Stimulated activated CD4-positive, alpha-beta T cell treated with anti-CD3 and anti-CD28 coated beads, Interleukin-12 subunit alpha, Interleukin-12 subunit beta, amount 100 ng/mL, for 24 hours (primary cell): ENCODE measurements at regions not wholly inside any gene's neighbourhood (a gene's known extent, or its start where the extent isn't known, plus 50 kb on each side); places are given as distances from the start of the nearest gene placed in this dataset.

ENCODE experiments used
- DNase-seq, 2 experiments: peaks; one replicate each; pipeline ENCODE4 v3.0.0-alpha.2; 2020; ENCODE audit warnings: low read depth in 2 of 2

DNA sequence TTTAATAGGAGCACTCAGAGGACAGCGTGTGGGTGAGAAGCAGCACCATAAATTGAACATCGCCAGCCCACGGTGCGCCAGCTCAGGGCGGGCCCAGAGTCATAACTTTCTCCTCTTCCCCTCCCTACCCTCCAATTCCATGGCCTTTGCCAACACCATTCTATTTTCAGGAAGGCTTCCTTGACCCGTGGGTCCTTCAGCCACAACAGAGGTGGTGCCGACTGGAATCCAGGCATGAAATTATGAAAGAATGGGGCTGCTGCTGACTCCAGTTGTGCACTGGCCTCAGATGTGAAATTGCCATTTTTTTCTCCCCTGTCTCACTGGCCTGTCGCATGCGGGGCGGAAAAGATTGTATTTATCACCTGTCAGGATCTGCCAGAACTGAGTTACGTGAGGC is 345.9 kb downstream of the MIAT start:
- DNase-seq, result no peak

GRCh38 chr22:27004434-27004833 is 347.0 kb downstream of the MIAT start:
- DNase-seq, result no peak

DNA sequence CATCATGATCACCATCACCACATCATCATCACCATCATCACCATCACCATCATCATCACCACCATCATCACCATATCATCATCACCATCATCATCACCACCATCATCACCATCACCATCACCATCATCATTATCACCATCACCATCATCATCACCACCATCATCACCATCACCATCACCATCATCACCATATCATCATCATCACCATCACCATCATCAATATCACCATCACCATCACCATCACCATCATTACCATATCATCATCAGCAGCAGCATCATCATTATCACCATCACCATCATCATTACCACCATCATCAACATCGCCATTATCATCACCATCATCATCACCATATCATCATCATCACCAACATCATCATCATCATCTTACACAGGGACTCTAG is 351.1 kb downstream of the MIAT start:
- no peak for DNase-seq

GRCh38 chr22:27011133-27011532 is 353.7 kb downstream of the MIAT start:
- DNase-seq, result no peak

GRCh38 chr22:27011717-27012116 is 354.3 kb downstream of the MIAT start:
- no peak for DNase-seq

DNA sequence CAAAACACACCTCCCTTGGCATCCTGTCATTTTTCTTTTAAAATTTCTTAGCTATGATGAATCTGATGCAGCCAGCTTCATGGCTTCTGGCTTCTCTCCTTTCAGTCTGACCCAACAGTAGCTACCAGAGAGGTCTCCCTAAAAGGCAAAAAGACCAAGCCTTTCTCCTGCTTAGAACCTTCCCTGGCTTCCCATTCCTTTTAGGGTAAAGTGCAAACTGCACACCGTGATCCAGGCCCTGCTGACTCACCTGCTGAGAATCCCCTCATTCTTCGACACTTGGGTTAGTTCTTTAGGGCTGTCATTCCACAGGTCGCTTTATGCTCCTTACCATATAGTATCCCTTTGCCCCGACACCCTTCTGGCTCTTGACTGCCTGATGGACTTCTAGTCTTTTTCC is 362.4 kb downstream of the MIAT start:
- no peak for DNase-seq

- DNase-seq, result no peak
Measured at GRCh38 chr22:27022274-27022895, 365.0 kb downstream of the MIAT start.

- DNase-seq, result no peak
Measured at GRCh38 chr22:27022896-27023361, 365.5 kb downstream of the MIAT start.

- no peak for DNase-seq
Measured at GRCh38 chr22:27023591-27023990, 366.2 kb downstream of the MIAT start.

GRCh38 chr22:27024982-27025381 is 367.6 kb downstream of the MIAT start:
- DNase-seq, result no peak

DNA sequence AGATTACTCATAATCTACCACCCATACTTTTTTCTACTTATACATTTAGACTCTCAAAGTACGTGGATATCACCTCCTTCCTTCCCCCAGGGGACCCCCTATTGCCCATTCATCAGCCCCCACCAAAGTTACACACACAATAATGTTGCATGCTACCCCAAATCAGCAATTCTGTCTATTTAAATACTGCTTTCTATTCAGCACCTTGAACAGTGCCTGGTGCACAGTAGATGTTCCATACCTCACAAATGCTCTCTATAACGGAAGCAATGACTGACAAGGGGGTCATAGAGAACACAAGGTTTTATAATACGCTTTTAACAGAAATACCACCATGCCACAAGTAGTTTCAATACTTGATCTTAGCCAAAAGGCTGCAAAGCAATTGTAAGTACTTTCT is 370.7 kb downstream of the MIAT start:
- no peak for DNase-seq

DNA sequence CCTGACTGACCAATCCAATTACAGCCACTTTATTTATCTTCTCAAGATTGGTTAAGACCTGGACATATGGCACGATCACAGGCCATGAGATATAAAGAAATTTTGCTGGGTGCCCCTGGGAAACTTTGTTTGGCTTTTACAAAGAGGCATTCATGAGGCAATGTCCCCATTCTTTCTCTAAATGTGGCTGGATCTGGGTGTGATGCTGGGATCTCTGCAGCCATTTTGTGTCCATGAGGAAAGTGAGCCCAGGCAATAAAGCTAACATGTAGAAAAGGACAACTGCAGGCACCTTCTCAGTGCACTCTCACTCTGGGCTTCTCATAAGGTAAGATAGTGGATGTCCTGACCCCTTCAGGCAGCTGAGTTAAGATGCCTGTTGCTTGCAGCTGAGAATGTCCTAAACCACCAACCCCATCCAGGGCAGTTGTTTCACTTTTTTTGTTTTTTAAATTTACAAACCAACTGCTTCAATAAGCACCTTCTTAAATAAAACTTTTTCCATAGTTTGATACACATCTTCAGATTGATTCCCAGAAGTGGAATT is 372.3 kb downstream of the MIAT start:
- DNase-seq, result no peak

- DNase-seq, result no peak
Measured at GRCh38 chr22:27032091-27032761, 374.8 kb downstream of the MIAT start.

DNA sequence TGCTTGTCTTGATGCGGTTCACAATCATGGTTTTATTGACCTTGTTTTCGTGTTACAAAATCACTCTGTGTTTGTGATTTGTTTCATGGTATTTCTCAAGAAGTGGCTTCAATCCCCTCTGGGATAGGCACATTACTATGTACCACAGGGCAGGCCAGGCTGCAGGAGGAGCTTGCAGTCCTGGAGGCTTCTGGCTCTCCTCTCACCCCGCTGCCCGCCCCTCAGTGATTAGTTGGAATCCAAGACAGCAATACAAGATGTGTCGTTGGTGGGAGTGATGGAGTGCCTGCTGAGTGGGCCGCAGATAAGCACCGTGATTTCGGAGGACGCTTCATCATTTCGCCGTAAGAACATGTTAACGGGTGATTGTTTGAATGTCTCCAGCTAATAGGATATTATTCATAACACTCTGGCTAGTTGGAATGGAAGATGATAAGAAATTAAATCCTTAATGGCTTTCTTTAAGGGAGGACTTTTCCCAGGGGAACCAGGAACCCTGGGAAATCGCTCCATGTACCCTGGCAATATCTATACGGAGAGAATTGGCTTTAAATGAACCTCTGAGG is 384.4 kb downstream of the MIAT start:
- no peak for DNase-seq

GRCh38 chr22:27043262-27043661 is 385.9 kb downstream of the MIAT start:
- no peak for DNase-seq

GRCh38 chr22:27045103-27045947 is 387.9 kb downstream of the MIAT start:
- no peak for DNase-seq

GRCh38 chr22:27046086-27046485 is 388.7 kb downstream of the MIAT start:
- no peak for DNase-seq

GRCh38 chr22:27046603-27047002 is 389.2 kb downstream of the MIAT start:
- no peak for DNase-seq

GRCh38 chr22:27050771-27051170 is 393.4 kb downstream of the MIAT start:
- DNase-seq, result no peak

DNA sequence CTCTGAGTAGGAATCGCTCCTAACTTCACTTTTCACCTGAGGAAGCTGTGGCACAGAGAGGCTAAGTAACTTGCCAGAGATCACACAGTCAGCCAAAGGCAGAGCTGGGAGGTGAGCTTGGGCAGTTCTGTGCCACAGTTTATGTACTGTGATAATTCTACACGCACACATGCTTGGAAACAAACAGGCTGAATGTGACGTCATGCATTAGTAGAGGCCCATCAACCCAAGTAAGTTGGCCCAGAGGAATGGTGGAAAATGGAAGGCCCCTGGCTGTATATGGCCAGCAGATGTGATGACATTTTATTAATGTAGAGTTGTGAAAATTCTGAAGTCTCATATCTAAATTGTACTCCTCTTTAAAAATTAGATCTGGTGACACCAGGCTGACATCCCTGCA is 394.0 kb downstream of the MIAT start:
- DNase-seq, result no peak

DNA sequence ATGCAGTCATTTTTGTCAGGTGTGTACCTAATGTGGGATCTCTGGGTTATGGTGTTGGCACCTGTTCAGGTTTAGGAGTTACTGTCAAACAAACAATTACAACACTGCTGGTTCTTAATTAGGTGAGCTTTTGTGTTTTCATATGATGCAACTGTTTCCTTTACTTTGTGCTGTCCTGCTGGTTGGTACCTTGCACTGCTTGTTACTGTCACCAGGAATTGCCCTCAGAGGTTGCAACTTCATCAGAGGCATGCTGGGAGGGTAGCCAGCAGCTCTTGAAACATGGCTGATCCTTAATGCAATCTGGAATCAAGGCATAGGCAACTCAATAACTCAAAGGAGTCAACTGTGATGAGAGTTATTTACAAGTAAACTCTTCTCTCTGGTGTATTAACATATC is 400.3 kb downstream of the MIAT start:
- no peak for DNase-seq

GRCh38 chr22:27060190-27060589 is 402.8 kb downstream of the MIAT start:
- no peak for DNase-seq
